ENCODE measurements at regions not wholly inside any gene's neighbourhood (a gene's known extent, or its start where the extent isn't known, plus 50 kb on each side); places are given as distances from the start of the nearest gene placed in this dataset.

- Histone ChIP-seq H3K9me3 (no peaks in the 10 kb centered on the region), H3K27ac (no peak overlapping the region), H3K36me3 (no peaks in the 10 kb centered on the region), H3K27me3 (no peaks in the 10 kb centered on the region), H3K4me1 (peaks cover 0 to 24% of the 10 kb centered on the region in 2 donors), H3K4me3 (no peak overlapping the region)
- no peak for DNase-seq (ENCODE audit: low spot score)
- TF ChIP-seq, protein P1, sequence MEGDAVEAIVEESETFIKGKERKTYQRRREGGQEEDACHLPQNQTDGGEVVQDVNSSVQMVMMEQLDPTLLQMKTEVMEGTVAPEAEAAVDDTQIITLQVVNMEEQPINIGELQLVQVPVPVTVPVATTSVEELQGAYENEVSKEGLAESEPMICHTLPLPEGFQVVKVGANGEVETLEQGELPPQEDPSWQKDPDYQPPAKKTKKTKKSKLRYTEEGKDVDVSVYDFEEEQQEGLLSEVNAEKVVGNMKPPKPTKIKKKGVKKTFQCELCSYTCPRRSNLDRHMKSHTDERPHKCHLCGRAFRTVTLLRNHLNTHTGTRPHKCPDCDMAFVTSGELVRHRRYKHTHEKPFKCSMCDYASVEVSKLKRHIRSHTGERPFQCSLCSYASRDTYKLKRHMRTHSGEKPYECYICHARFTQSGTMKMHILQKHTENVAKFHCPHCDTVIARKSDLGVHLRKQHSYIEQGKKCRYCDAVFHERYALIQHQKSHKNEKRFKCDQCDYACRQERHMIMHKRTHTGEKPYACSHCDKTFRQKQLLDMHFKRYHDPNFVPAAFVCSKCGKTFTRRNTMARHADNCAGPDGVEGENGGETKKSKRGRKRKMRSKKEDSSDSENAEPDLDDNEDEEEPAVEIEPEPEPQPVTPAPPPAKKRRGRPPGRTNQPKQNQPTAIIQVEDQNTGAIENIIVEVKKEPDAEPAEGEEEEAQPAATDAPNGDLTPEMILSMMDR (IDR thresholded peaks at IDR 0.05) = no peak
Measured at GRCh38 chr1:81428998-81429397, 371.7 kb upstream of the ADGRL2 start.

GRCh38 chr1:81424816-81425215 lies 375.9 kb upstream of the ADGRL2 start:
- Histone ChIP-seq H3K27me3 (no peaks in the 10 kb centered on the region), H3K27ac (peak overlapping the region in 1 of 2 donors; percentile 42), H3K4me3 (no peak overlapping the region), H3K4me1 (peaks cover 0 to 5% of the 10 kb centered on the region in 2 donors), H3K36me3 (no peaks in the 10 kb centered on the region), H3K9me3 (no peaks in the 10 kb centered on the region)
- TF ChIP-seq, protein P1 (IDR thresholded peaks at IDR 0.05) = no peak
- DNase-seq (ENCODE audit: low spot score) = no peak

DNA sequence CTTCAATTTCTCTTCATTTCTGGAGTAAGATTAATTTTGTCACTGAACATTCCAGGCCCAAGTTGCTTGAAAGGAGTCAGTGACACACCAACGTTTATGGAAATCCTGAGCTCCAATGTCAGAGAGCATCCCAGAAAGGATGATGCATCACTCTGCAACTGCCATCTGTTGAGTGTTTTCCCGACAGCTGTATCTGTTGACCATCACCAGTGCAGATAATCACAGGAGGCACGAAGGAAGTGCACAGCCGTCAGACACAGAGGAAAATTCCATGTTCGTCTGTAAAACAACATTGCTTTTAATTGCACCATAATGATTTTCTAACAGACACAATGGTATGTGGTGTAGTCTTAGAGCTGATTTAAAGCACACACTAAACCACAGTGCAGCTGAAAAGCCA lies 376.7 kb upstream of the ADGRL2 start:
- DNase-seq (ENCODE audit: low spot score) = no peak
- Histone ChIP-seq H3K4me3 (no peak overlapping the region), H3K4me1 (peaks cover 0 to 5% of the 10 kb centered on the region in 2 donors), H3K27me3 (no peaks in the 10 kb centered on the region), H3K27ac (peak overlapping the region in 1 of 2 donors; percentile 42), H3K9me3 (no peaks in the 10 kb centered on the region), H3K36me3 (no peaks in the 10 kb centered on the region)
- TF ChIP-seq, protein P1 (IDR thresholded peaks at IDR 0.05) = no peak

- TF ChIP-seq, protein P1 (IDR thresholded peaks at IDR 0.05) = no peak
- Histone ChIP-seq H3K4me1 (peaks cover 0 to 5% of the 10 kb centered on the region in 2 donors), H3K4me3 (no peak overlapping the region), H3K9me3 (no peaks in the 10 kb centered on the region), H3K27ac (no peak overlapping the region), H3K27me3 (no peaks in the 10 kb centered on the region), H3K36me3 (no peaks in the 10 kb centered on the region)
- no peak for DNase-seq (ENCODE audit: low spot score)
Measured at GRCh38 chr1:81420760-81421159, 380.0 kb upstream of the ADGRL2 start.

GRCh38 chr1:81414488-81415015 lies 386.2 kb upstream of the ADGRL2 start:
- peak; percentile 66 for DNase-seq (ENCODE audit: low spot score)
- TF ChIP-seq, protein P1 (IDR thresholded peaks at IDR 0.05) = peak; percentile 70 to 95
- Histone ChIP-seq H3K27ac (peak overlapping the region in 1 of 2 donors; percentile 72), H3K36me3 (no peaks in the 10 kb centered on the region), H3K4me3 (no peak overlapping the region), H3K27me3 (no peaks in the 10 kb centered on the region), H3K9me3 (no peaks in the 10 kb centered on the region), H3K4me1 (peaks cover 0 to 18% of the 10 kb centered on the region in 2 donors)

DNA sequence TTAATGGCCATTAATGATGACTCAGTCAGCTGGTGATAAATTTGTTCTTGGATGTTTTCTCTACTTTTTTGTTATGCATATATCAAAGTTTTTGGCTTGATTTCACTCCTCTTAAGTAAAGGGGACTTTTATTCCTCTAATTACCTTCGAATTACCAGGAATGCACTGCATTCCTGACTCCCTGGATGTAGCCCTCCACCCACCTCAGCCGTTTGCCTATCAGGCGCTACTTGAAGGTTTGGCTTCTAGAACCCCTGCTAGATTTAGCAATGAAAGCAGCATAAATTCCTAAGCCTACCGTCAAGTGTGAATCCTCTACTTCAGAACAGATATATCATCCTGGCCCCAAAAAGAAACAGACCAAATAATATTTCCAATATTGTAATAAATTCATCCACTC lies 387.8 kb upstream of the ADGRL2 start:
- H3K4me1 ChIP-seq = peaks cover 0 to 24% of the 10 kb centered on the region in 2 donors
- no peak for DNase-seq (ENCODE audit: low spot score)
- no peaks in the 10 kb centered on the region for H3K36me3 ChIP-seq
- no peak overlapping the region for H3K4me3 ChIP-seq
- H3K9me3 ChIP-seq = no peaks in the 10 kb centered on the region
- no peaks in the 10 kb centered on the region for H3K27me3 ChIP-seq
- TF ChIP-seq, protein P1 (IDR thresholded peaks at IDR 0.05) = no peak
- H3K27ac ChIP-seq = no peak overlapping the region

Measured in right atrium auricular region (tissue), 2 donors.